ENCODE measurements at regions not wholly inside any gene's neighbourhood (a gene's known extent, or its start where the extent isn't known, plus 50 kb on each side); places are given as distances from the start of the nearest gene placed in this dataset.

GRCh38 chr3:166889241-166889640 is 490.9 kb downstream of the ZBBX start:
- Histone ChIP-seq H3K9me3 (peaks cover 0 to 5% (median 0%) of the 10 kb centered on the region in 11 donors), H3K27me3 (no peaks in the 10 kb centered on the region), H3K27ac (no peak overlapping the region), H3K36me3 (no peaks in the 10 kb centered on the region), H3K4me3 (no peak overlapping the region), H3K4me1 (no peaks in the 10 kb centered on the region)
- 57 to 64% methylated on average over 2 of the region's 2 CpGs for WGBS, 2 donors
- TF ChIP-seq, protein P1, sequence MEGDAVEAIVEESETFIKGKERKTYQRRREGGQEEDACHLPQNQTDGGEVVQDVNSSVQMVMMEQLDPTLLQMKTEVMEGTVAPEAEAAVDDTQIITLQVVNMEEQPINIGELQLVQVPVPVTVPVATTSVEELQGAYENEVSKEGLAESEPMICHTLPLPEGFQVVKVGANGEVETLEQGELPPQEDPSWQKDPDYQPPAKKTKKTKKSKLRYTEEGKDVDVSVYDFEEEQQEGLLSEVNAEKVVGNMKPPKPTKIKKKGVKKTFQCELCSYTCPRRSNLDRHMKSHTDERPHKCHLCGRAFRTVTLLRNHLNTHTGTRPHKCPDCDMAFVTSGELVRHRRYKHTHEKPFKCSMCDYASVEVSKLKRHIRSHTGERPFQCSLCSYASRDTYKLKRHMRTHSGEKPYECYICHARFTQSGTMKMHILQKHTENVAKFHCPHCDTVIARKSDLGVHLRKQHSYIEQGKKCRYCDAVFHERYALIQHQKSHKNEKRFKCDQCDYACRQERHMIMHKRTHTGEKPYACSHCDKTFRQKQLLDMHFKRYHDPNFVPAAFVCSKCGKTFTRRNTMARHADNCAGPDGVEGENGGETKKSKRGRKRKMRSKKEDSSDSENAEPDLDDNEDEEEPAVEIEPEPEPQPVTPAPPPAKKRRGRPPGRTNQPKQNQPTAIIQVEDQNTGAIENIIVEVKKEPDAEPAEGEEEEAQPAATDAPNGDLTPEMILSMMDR (IDR thresholded peaks at IDR 0.05), result no peak
- intact Hi-C loops (cut with DNase I), result no loop called here
- no peak for ATAC-seq
- no peak for DNase-seq

DNA sequence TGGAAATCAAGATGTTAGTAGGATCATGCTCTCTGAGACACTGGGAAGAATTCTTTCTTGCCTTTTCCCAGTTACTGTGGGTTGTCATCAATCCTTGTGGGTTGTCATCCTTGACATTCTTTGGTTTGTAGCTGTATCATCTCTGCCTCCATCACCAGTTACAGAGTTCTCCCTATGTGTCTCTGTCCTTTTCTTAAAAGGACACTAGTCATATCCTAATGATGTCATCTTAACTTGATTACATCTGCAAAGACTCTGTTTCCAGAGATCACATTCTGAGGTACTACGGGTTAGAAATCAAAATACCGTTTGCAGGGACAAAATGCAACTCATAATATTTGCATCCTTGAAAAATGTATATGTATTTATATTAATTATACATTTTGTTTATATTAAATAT is 500.4 kb downstream of the ZBBX start:
- Histone ChIP-seq H3K27ac (no peak overlapping the region), H3K27me3 (no peaks in the 10 kb centered on the region), H3K36me3 (no peaks in the 10 kb centered on the region), H3K4me1 (no peaks in the 10 kb centered on the region), H3K4me3 (no peak overlapping the region), H3K9me3 (peaks cover 0 to 20% (median 0%) of the 10 kb centered on the region in 11 donors)
- TF ChIP-seq, protein P1 (IDR thresholded peaks at IDR 0.05), result no peak
- DNase-seq (no peak), ATAC-seq (no peak)
- 86% methylated on average over 2 of the region's 2 CpGs for WGBS, 2 donors
- intact Hi-C loops (cut with DNase I), result no loop called here

DNA sequence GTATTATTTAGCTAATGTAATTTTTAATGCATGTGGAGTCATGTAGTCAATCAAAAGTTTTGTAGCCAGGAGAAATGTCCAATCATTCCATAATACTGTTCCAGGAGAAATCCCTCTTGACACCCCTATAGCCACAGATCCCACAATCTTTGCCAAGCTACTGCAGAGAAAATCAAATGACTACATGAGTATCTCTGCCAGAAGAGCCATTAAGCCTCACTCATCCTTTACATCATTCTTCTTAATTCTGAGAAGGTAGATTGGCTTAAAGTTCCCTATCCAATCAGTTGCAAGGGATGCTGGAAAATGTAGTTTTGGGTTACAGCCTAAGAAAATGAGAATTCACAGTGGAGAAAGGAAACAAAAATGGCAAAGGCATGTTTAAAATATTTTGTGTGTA is 502.1 kb downstream of the ZBBX start:
- intact Hi-C loops (cut with DNase I), result no loop called here
- no peak overlapping the region for H3K4me3 ChIP-seq
- DNase-seq, result no peak
- ATAC-seq, result no peak
- H3K9me3 ChIP-seq, result peaks cover 0 to 20% (median 0%) of the 10 kb centered on the region in 11 donors
- TF ChIP-seq, protein P1 (IDR thresholded peaks at IDR 0.05), result no peak
- no peaks in the 10 kb centered on the region for H3K4me1 ChIP-seq
- no peak overlapping the region for H3K27ac ChIP-seq
- no peaks in the 10 kb centered on the region for H3K36me3 ChIP-seq
- H3K27me3 ChIP-seq, result no peaks in the 10 kb centered on the region

GRCh38 chr3:166864473-166865467 is 515.3 kb downstream of the ZBBX start:
- Histone ChIP-seq H3K27ac (no peak overlapping the region), H3K4me3 (no peak overlapping the region), H3K4me1 (no peaks in the 10 kb centered on the region), H3K9me3 (peaks cover 0 to 25% (median 0%) of the 10 kb centered on the region in 11 donors), H3K27me3 (no peaks in the 10 kb centered on the region), H3K36me3 (no peaks in the 10 kb centered on the region)
- no peak for ATAC-seq
- TF ChIP-seq, protein P1 (IDR thresholded peaks at IDR 0.05), result no peak
- intact Hi-C loops (cut with DNase I), result no loop called here
- WGBS, 2 donors, result 81 to 86% methylated on average over 10 of the region's 10 CpGs
- no peak for DNase-seq
